ENCODE measurements at regions not wholly inside any gene's neighbourhood (a gene's known extent, or its start where the extent isn't known, plus 50 kb on each side); places are given as distances from the start of the nearest gene placed in this dataset.
"Not testable (repeated sequence)": the region's sequence is repeated elsewhere in the genome, so short reads cannot be mapped to it uniquely, and the experiment has no call there.

- peak overlapping the region in 3 of 10 donors; percentile 8 to 28 (median 12) for H3K4me3 ChIP-seq
- intact Hi-C loops (cut with DNase I), result no loop called here
- peak overlapping the region in 6 of 10 donors; percentile 33 to 81 (median 47) for H3K27ac ChIP-seq
- no peaks in the 10 kb centered on the region for H3K36me3 ChIP-seq
- WGBS, 2 donors, result 59 to 66% methylated on average over 16 of the region's 16 CpGs
- DNase-seq, result peak; percentile 23 to 69
- no peak for TF ChIP-seq CTCF (IDR thresholded peaks at IDR 0.05)
- H3K4me1 ChIP-seq, result peaks cover 0 to 38% (median 10%) of the 10 kb centered on the region in 9 donors
- peak in 6 of 8 donors; percentile 21 to 68 (median 42) for ATAC-seq
- peaks cover 0 to 4% (median 0%) of the 10 kb centered on the region in 7 donors for H3K27me3 ChIP-seq
- no peaks in the 10 kb centered on the region for H3K9me3 ChIP-seq
Measured at GRCh38 chr2:224098481-224099230, 59.6 kb upstream of the SERPINE2 start.

GRCh38 chr2:224094413-224094812 is 55.3 kb upstream of the SERPINE2 start:
- no peak for DNase-seq
- H3K27me3 ChIP-seq, result peaks cover 0 to 4% (median 0%) of the 10 kb centered on the region in 7 donors
- no peaks in the 10 kb centered on the region for H3K36me3 ChIP-seq
- ATAC-seq, result no peak
- H3K4me1 ChIP-seq, result peaks cover 0 to 8% (median 5%) of the 10 kb centered on the region in 9 donors
- 87 to 93% methylated on average over 1 of the region's 1 CpG for WGBS, 2 donors
- no peak for TF ChIP-seq CTCF (IDR thresholded peaks at IDR 0.05)
- H3K27ac ChIP-seq, result no peak overlapping the region
- intact Hi-C loops (cut with DNase I), result no loop called here
- no peaks in the 10 kb centered on the region for H3K9me3 ChIP-seq
- no peak overlapping the region for H3K4me3 ChIP-seq

GRCh38 chr2:224091671-224092070 is 52.6 kb upstream of the SERPINE2 start:
- WGBS, 2 donors, result 57 to 74% methylated on average over 5 of the region's 5 CpGs
- H3K4me1 ChIP-seq; ATAC-seq; DNase-seq; H3K4me3 ChIP-seq; H3K36me3 ChIP-seq; intact Hi-C loops (cut with DNase I); H3K27me3 ChIP-seq; H3K27ac ChIP-seq; H3K9me3 ChIP-seq: not testable (repeated sequence)

GRCh38 chr2:224089606-224090005 is 50.5 kb upstream of the SERPINE2 start:
- DNase-seq; intact Hi-C loops (cut with DNase I); H3K36me3 ChIP-seq; H3K27me3 ChIP-seq; ATAC-seq; H3K4me1 ChIP-seq; H3K27ac ChIP-seq; H3K4me3 ChIP-seq; H3K9me3 ChIP-seq: not testable (repeated sequence)
- WGBS, 2 donors, result 92 to 93% methylated on average over 6 of the region's 6 CpGs
